ENCODE measurements at regions not wholly inside any gene's neighbourhood (a gene's known extent, or its start where the extent isn't known, plus 50 kb on each side); places are given as distances from the start of the nearest gene placed in this dataset.

- TF ChIP-seq ZNF462 (CRISPR knock-in tag; IDR thresholded peaks at IDR 0.05) = no peak
These were observed 110.4 kb downstream of the RAMP3 start (continued) for GRCh38 chr7:45268013-45268412.

GRCh38 chr7:45269192-45269591 is 111.6 kb downstream of the RAMP3 start:
- Histone ChIP-seq H3K36me3 (ENCODE audit: insufficient read depth) (no peaks in the 10 kb centered on the region), H3K4me3 (no peak overlapping the region), H3F3A (replicated peaks; ENCODE audit: low read depth) (no peaks in the 10 kb centered on the region), H3K9me2 (ENCODE audit: insufficient read depth) (peaks cover 10% of the 10 kb centered on the region; the same call in 1 of the 2 replicates), H3K27me3 (ENCODE audit: insufficient read depth) (no peaks in the 10 kb centered on the region), H3K27ac (ENCODE audit: low read depth) (no peak overlapping the region), H3K79me2 (replicated peaks; ENCODE audit: insufficient read depth) (no peaks in the 10 kb centered on the region), H3K4me2 (no peak overlapping the region), H2AFZ (no peak overlapping the region), H3K4me1 (ENCODE audit: insufficient read depth) (no peaks in the 10 kb centered on the region), H4K20me1 (replicated peaks; ENCODE audit: insufficient read depth) (no peaks in the 10 kb centered on the region)
- DNase-seq (ENCODE audit: low spot score) = no peak
- Mint-ChIP-seq H3K27ac (no peak overlapping the region), H3K4me1 (no peaks in the 10 kb centered on the region), H3K4me3 (no peak overlapping the region), H3K36me3 (ENCODE audit: low read depth) (peaks cover 3% of the 10 kb centered on the region; the same call in 1 of the 3 replicates), H3K9me3 (peaks cover 4% of the 10 kb centered on the region; the same call in 2 of the 3 replicates), H3K27me3 (ENCODE audit: insufficient read depth, low read depth, poor library complexity) (peaks cover 4% of the 10 kb centered on the region)
- TF ChIP-seq CTCF (conservative IDR thresholded peaks at IDR 0.05; ENCODE audit: low read depth in 2 of 2) = no peak
- ATAC-seq = no peak

Measured in GM23338 (cell line).